ENCODE measurements at regions not wholly inside any gene's neighbourhood (a gene's known extent, or its start where the extent isn't known, plus 50 kb on each side); places are given as distances from the start of the nearest gene placed in this dataset.

DNA sequence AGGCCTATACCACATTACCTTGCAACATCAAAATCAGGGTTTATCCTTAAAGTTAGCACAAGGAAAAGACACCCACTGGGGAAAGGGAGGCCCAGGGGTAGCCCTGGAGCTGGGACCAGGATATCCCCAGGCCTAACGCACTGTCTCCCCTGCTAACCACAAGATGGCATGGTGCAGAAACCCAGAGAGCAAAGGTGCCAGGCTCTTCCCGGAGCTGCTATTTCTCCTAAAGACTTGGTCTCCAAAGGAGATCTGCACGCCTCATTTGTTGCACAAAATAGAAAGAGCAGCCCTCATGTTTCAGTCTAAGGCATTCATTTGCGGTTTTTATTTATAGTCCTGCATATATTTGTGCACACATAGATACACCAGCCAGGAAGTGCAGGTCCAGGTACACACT, 408.6 kb downstream of the SOX9 start:
- H3K4me1 ChIP-seq: no peaks in the 10 kb centered on the region
- H3K36me3 ChIP-seq: no peaks in the 10 kb centered on the region
- H3K27ac ChIP-seq: no peak overlapping the region
- TF ChIP-seq, protein P1, sequence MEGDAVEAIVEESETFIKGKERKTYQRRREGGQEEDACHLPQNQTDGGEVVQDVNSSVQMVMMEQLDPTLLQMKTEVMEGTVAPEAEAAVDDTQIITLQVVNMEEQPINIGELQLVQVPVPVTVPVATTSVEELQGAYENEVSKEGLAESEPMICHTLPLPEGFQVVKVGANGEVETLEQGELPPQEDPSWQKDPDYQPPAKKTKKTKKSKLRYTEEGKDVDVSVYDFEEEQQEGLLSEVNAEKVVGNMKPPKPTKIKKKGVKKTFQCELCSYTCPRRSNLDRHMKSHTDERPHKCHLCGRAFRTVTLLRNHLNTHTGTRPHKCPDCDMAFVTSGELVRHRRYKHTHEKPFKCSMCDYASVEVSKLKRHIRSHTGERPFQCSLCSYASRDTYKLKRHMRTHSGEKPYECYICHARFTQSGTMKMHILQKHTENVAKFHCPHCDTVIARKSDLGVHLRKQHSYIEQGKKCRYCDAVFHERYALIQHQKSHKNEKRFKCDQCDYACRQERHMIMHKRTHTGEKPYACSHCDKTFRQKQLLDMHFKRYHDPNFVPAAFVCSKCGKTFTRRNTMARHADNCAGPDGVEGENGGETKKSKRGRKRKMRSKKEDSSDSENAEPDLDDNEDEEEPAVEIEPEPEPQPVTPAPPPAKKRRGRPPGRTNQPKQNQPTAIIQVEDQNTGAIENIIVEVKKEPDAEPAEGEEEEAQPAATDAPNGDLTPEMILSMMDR (IDR thresholded peaks at IDR 0.05): no peak
- DNase-seq: no peak
- no peaks in the 10 kb centered on the region for H3K27me3 ChIP-seq (ENCODE audit: low read depth)
- H3K4me3 ChIP-seq: no peak overlapping the region
- intact Hi-C loops (cut with DNase I): no loop called here
- no peak for ATAC-seq
- no peaks in the 10 kb centered on the region for H3K9me3 ChIP-seq

DNA sequence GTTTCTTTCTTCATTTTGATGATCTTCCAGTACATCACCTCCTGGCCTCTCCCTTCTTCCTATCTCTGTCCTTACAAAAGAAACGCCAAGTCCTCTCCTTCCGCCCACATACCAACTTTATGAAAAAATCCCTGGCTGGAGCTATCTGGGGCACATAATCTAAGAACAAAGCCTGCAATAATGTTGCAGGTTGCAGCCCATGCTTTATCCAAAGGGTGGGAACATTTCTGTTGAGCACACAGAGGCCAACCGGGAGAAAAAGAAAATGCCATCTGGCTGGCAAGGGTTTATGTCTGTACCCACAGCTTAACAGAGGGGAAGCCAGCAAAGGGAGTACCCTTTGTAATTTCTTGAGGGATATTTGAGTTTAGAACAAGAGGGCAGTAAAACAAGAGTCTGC, 409.6 kb downstream of the SOX9 start:
- Histone ChIP-seq H3K27me3 (ENCODE audit: low read depth) (no peaks in the 10 kb centered on the region), H3K4me1 (no peaks in the 10 kb centered on the region), H3K9me3 (no peaks in the 10 kb centered on the region), H3K4me3 (no peak overlapping the region), H3K27ac (no peak overlapping the region), H3K36me3 (no peaks in the 10 kb centered on the region)
- no peak for DNase-seq
- TF ChIP-seq, protein P1 (IDR thresholded peaks at IDR 0.05): no peak
- no peak for ATAC-seq
- intact Hi-C loops (cut with DNase I): no loop called here

DNA sequence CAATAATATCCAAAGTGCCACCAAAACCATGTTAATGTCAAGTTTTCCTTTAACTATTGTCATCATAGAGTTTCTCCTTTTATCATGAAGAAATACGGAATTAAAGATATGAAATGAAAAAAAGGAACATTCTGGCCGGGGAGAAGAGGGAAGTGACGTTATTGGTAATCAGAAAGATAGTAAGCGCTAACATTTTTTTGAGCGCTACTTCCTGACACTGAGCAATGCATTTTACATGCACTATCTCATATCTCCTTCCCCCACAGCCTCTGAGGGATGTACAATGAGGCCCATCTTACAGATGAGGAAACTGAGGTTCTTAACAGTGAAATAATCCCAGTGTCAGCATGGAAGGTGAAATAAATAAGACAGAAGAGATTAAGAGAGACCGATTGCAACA, 410.9 kb downstream of the SOX9 start:
- Histone ChIP-seq H3K27ac (no peak overlapping the region), H3K27me3 (ENCODE audit: low read depth) (no peaks in the 10 kb centered on the region), H3K9me3 (no peaks in the 10 kb centered on the region), H3K4me1 (no peaks in the 10 kb centered on the region), H3K4me3 (no peak overlapping the region), H3K36me3 (no peaks in the 10 kb centered on the region)
- TF ChIP-seq, protein P1 (IDR thresholded peaks at IDR 0.05): no peak
- intact Hi-C loops (cut with DNase I): no loop called here
- no peak for DNase-seq
- no peak for ATAC-seq

DNA sequence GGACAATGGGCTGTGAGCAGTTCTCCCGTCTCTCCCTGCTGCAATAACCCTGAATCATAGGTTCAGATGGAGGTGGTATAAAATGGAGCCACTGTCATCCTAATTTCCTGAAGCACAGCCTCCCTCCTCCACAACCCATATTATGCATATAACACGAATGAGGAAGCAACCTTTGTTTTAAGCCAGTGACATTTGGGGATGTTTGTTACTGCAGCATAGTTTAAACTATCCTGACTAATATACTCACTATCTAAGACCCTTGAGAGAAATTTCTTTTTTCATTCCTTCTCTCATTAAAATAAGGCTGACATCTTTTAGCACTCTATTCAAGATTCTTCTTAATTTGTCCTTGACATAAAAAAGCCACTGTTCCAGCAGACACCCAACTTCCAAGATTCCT, 413.4 kb downstream of the SOX9 start:
- TF ChIP-seq, protein P1 (IDR thresholded peaks at IDR 0.05): no peak
- DNase-seq: no peak
- ATAC-seq: no peak
- H3K4me3 ChIP-seq: no peak overlapping the region
- no peak overlapping the region for H3K27ac ChIP-seq
- no peaks in the 10 kb centered on the region for H3K9me3 ChIP-seq
- intact Hi-C loops (cut with DNase I): no loop called here
- no peaks in the 10 kb centered on the region for H3K36me3 ChIP-seq
- H3K4me1 ChIP-seq: no peaks in the 10 kb centered on the region
- peaks cover 1% of the 10 kb centered on the region for H3K27me3 ChIP-seq (ENCODE audit: low read depth)

DNA sequence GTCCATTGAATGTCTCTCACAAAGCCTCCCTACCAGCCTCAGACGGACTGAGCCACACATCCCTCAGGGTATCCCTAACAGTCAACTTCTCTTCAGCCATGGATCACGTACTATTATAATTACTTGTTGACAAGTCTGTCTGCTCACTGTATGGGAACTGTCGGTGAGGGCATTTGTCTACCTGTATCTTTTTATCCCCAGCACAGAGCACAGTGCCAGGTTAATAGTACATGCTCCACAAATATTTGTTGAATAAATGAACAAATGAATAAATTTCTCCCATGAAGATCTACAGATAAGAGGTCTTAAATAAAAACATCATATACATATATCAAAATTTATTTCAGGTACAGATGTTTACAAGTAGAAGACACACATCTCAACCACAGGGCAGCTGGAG, 414.0 kb downstream of the SOX9 start:
- no peak for ATAC-seq
- Histone ChIP-seq H3K4me3 (no peak overlapping the region), H3K36me3 (no peaks in the 10 kb centered on the region), H3K4me1 (peaks cover 3% of the 10 kb centered on the region), H3K27me3 (ENCODE audit: low read depth) (peaks cover 7% of the 10 kb centered on the region), H3K9me3 (no peaks in the 10 kb centered on the region), H3K27ac (no peak overlapping the region)
- intact Hi-C loops (cut with DNase I): no loop called here
- TF ChIP-seq, protein P1 (IDR thresholded peaks at IDR 0.05): no peak
- no peak for DNase-seq

DNA sequence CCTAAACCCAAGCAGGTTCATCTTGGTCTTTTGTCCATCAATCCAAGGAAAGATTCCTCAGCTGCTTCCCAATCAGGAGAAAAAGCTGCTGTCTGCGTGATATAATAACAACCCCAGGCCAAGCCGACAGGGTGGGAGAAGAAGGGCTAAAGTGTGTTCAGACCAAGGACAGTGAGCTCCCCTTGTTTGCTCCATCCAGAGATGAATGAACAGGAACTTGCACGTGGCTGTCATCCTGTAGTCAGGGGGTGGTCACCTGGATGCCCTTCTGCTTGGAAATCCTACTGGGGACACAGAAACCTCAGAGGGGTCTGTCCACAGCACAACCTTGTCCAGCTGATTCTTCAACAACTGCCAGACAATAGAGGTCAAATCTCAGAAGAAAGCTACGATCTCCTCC, 414.5 kb downstream of the SOX9 start:
- no peak for DNase-seq
- H3K27ac ChIP-seq: no peak overlapping the region
- intact Hi-C loops (cut with DNase I): no loop called here
- no peaks in the 10 kb centered on the region for H3K9me3 ChIP-seq
- H3K27me3 ChIP-seq (ENCODE audit: low read depth): peaks cover 7% of the 10 kb centered on the region
- peaks cover 8% of the 10 kb centered on the region for H3K4me1 ChIP-seq
- TF ChIP-seq, protein P1 (IDR thresholded peaks at IDR 0.05): no peak
- H3K36me3 ChIP-seq: no peaks in the 10 kb centered on the region
- H3K4me3 ChIP-seq: no peak overlapping the region
- ATAC-seq: no peak
